OCI-LY3 (cell line): ENCODE measurements at regions not wholly inside any gene's neighbourhood (a gene's known extent, or its start where the extent isn't known, plus 50 kb on each side); places are given as distances from the start of the nearest gene placed in this dataset.

ENCODE experiments used
- H2AFZ ChIP-seq: fragments of 200-600, 300-600 bp; shearing (Covaris generic); 2 replicates; pipeline ENCODE4 v1.6.0; 2014; ENCODE audit warnings: antibody characterized with exemption, low read depth, low read length
- H3K27ac ChIP-seq: fragments of 200-600, 300-600 bp; sonication (generic); 2 replicates; pipeline ENCODE4 v1.5.1; 2014; ENCODE audit warnings: mild to moderate bottlenecking, low read length, moderate library complexity, mixed read lengths
- H3K27me3 ChIP-seq: fragments of 200-600, 300-600 bp; sonication (generic); 2 replicates; pipeline ENCODE4 v1.6.1; 2014; ENCODE audit warnings: low read depth, low read length, mixed read lengths
- H3K36me3 ChIP-seq: fragments of 200-600, 300-600 bp; sonication (generic); replicated peaks from 2 replicates; pipeline ENCODE3; 2014; ENCODE audit warnings: low read depth, low read length, mixed read lengths
- H3K4me1 ChIP-seq: fragments of 300-600, 200-600 bp; sonication (generic); 2 replicates; pipeline ENCODE4 v1.6.1; 2014; ENCODE audit warnings: low read length, mixed read lengths
- H3K4me2 ChIP-seq: fragments of 200-600, 300-600 bp; sonication (generic); 2 replicates; pipeline ENCODE4 v1.6.1; 2014; ENCODE audit warnings: low read length, mixed read lengths
- H3K4me3 ChIP-seq: fragments of 300-600, 200-600 bp; sonication (generic); 2 replicates; pipeline ENCODE4 v1.5.1; 2014; ENCODE audit warnings: antibody characterized with exemption, mild to moderate bottlenecking, low read length, moderate library complexity
- H3K79me2 ChIP-seq: fragments of 300-600, 200-600 bp; shearing (Covaris generic); 2 replicates; pipeline ENCODE4 v1.6.1; 2014; ENCODE audit warnings: mild to moderate bottlenecking, low read length, mixed read lengths
- H3K9ac ChIP-seq: fragments of 300-600, 200-600 bp; shearing (Covaris generic); 2 replicates; pipeline ENCODE4 v1.6.0; 2014; ENCODE audit warnings: mild to moderate bottlenecking, low read length, moderate library complexity
- H3K9me3 ChIP-seq: fragments of 200-600, 300-600 bp; shearing (Covaris generic); 2 replicates; pipeline ENCODE4 v1.6.1; 2014; ENCODE audit warnings: low read length, mixed read lengths; ENCODE audit not compliant: insufficient read depth
- H4K20me1 ChIP-seq: fragments of 200-600, 300-600 bp; sonication (generic); 2 replicates; pipeline ENCODE4 v1.6.1; 2016; ENCODE audit warnings: low read length, mixed read lengths; ENCODE audit not compliant: insufficient read depth
- EZH2phosphoT487 ChIP-seq: fragments of 200-600 bp; shearing (Covaris generic); IDR thresholded peaks from 2 replicates; pipeline ENCODE4 v1.6.1; 2018; ENCODE audit warnings: antibody characterized with exemption, mixed run types, low read depth
- TF ChIP-seq, protein P1 (sequence below): fragments of 200-600, 300-600 bp; sonication (generic); IDR thresholded peaks from 2 replicates; pipeline ENCODE4 v1.5.1; 2014; ENCODE audit warnings: antibody characterized with exemption, low read length, low read depth

GRCh38 chr12:74985986-74986319 lies 223.7 kb downstream of the KCNC2 start:
- H3K9me3 ChIP-seq: no peaks in the 10 kb centered on the region
- H3K27me3 ChIP-seq: no peaks in the 10 kb centered on the region
- no peak for TF ChIP-seq EZH2phosphoT487
- TF ChIP-seq, protein P1, sequence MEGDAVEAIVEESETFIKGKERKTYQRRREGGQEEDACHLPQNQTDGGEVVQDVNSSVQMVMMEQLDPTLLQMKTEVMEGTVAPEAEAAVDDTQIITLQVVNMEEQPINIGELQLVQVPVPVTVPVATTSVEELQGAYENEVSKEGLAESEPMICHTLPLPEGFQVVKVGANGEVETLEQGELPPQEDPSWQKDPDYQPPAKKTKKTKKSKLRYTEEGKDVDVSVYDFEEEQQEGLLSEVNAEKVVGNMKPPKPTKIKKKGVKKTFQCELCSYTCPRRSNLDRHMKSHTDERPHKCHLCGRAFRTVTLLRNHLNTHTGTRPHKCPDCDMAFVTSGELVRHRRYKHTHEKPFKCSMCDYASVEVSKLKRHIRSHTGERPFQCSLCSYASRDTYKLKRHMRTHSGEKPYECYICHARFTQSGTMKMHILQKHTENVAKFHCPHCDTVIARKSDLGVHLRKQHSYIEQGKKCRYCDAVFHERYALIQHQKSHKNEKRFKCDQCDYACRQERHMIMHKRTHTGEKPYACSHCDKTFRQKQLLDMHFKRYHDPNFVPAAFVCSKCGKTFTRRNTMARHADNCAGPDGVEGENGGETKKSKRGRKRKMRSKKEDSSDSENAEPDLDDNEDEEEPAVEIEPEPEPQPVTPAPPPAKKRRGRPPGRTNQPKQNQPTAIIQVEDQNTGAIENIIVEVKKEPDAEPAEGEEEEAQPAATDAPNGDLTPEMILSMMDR: no peak
- H4K20me1 ChIP-seq: no peaks in the 10 kb centered on the region
- no peaks in the 10 kb centered on the region for H3K4me1 ChIP-seq
- H3K27ac ChIP-seq: no peak overlapping the region
- H3K4me2 ChIP-seq: no peak overlapping the region
- H3K36me3 ChIP-seq: no peaks in the 10 kb centered on the region
- no peaks in the 10 kb centered on the region for H3K79me2 ChIP-seq
- H3K4me3 ChIP-seq: no peak overlapping the region
- H2AFZ ChIP-seq: no peak overlapping the region
- no peak overlapping the region for H3K9ac ChIP-seq

DNA sequence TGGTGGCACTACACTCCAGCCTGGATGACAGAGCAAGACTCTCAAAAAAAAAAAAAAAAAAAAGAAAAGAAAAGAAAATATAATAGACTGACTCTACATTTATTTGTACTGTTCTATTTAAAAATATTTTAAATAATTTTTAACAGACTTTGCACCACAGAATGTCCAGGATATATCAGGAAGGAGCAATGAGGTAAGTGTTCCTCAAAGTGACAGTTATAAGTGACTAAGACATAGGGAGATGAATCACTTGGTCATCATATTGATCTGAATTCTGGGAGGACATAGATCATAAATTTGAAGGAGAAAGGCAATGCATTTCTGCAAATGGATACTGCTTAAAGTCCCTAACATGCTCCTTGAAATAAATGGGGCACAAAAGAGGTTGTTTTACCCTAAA lies 221.5 kb downstream of the KCNC2 start:
- no peaks in the 10 kb centered on the region for H3K4me1 ChIP-seq
- H4K20me1 ChIP-seq: no peaks in the 10 kb centered on the region
- H3K27ac ChIP-seq: no peak overlapping the region
- no peak overlapping the region for H2AFZ ChIP-seq
- no peaks in the 10 kb centered on the region for H3K36me3 ChIP-seq
- H3K9ac ChIP-seq: no peak overlapping the region
- no peaks in the 10 kb centered on the region for H3K9me3 ChIP-seq
- no peak overlapping the region for H3K4me2 ChIP-seq
- no peak for TF ChIP-seq EZH2phosphoT487
- H3K4me3 ChIP-seq: no peak overlapping the region
- H3K27me3 ChIP-seq: no peaks in the 10 kb centered on the region
- H3K79me2 ChIP-seq: no peaks in the 10 kb centered on the region
